H9 (cell line): ENCODE measurements at regions not wholly inside any gene's neighbourhood (a gene's known extent, or its start where the extent isn't known, plus 50 kb on each side); places are given as distances from the start of the nearest gene placed in this dataset.
A peak's percentile ranks its signal among the peaks of the same experiment; 100 is the strongest.

Source experiments
- DNase-seq: peaks from one replicate; pipeline ENCODE4 v3.0.0-alpha.2; 2017
- H2AFZ ChIP-seq: one replicate; pipeline ENCODE4 v1.6.1; 2013; ENCODE audit warnings: mild to moderate bottlenecking, low read length, control low read depth, moderate library complexity
- H2AK5ac ChIP-seq: 2 replicates; pipeline ENCODE4 v1.6.1; 2013; ENCODE audit warnings: low read length, control low read depth, mixed read lengths; ENCODE audit not compliant: insufficient read length
- H2BK120ac ChIP-seq: one replicate; pipeline ENCODE4 v1.6.1; 2013; ENCODE audit warnings: low read depth, mild to moderate bottlenecking, low read length, control low read depth, inconsistent platforms; ENCODE audit not compliant: poor library complexity, severe bottlenecking
- H2BK12ac ChIP-seq: 2 replicates; pipeline ENCODE4 v1.6.1; 2013; ENCODE audit warnings: low read length, control low read depth, mixed read lengths, low read depth; ENCODE audit not compliant: insufficient read length
- H2BK15ac ChIP-seq: 2 replicates; pipeline ENCODE4 v1.6.1; 2013; ENCODE audit warnings: low read depth, low read length, control low read depth
- H2BK20ac ChIP-seq: one replicate; pipeline ENCODE4 v1.6.1; 2013; ENCODE audit warnings: low read depth, mild to moderate bottlenecking, low read length, control low read depth, inconsistent platforms; ENCODE audit not compliant: poor library complexity, severe bottlenecking
- H2BK5ac ChIP-seq: 2 replicates; pipeline ENCODE4 v1.6.1; 2013; ENCODE audit warnings: low read length, control low read depth, mixed read lengths; ENCODE audit not compliant: insufficient read length
- H3K14ac ChIP-seq: 2 replicates; pipeline ENCODE4 v1.6.1; 2013; ENCODE audit warnings: low read length, control low read depth; ENCODE audit not compliant: insufficient read depth
- H3K18ac ChIP-seq: 2 replicates; pipeline ENCODE4 v1.6.1; 2013; ENCODE audit warnings: low read depth, mild to moderate bottlenecking, mixed read lengths, low read length, control low read depth; ENCODE audit not compliant: insufficient read length
- H3K23ac ChIP-seq: 2 replicates; pipeline ENCODE4 v1.6.1; 2013; ENCODE audit warnings: low read length, control low read depth, mixed read lengths, low read depth; ENCODE audit not compliant: insufficient read length
- H3K23me2 ChIP-seq: 2 replicates; pipeline ENCODE4 v1.6.1; 2013; ENCODE audit warnings: low read depth, mild to moderate bottlenecking, mixed read lengths, low read length, control low read depth; ENCODE audit not compliant: insufficient read length, poor library complexity, severe bottlenecking
- H3K27ac ChIP-seq: 2 replicates; pipeline ENCODE4 v1.5.1; 2013; ENCODE audit warnings: low read length, control low read depth, mixed read lengths, low read depth; ENCODE audit not compliant: insufficient read length
- H3K27me3 ChIP-seq: 2 replicates; pipeline ENCODE4 v1.6.1; 2013; ENCODE audit warnings: low read length, control low read depth, inconsistent platforms; ENCODE audit not compliant: insufficient read depth
- H3K4ac ChIP-seq: 2 replicates; pipeline ENCODE4 v1.6.1; 2013; ENCODE audit warnings: low read depth, mild to moderate bottlenecking, control low read depth, inconsistent platforms, low read length, moderate library complexity
- H3K4me1 ChIP-seq: 2 replicates; pipeline ENCODE4 v1.6.1; 2013; ENCODE audit warnings: low read length, control low read depth, inconsistent platforms; ENCODE audit not compliant: insufficient read depth
- H3K4me2 ChIP-seq: 2 replicates; pipeline ENCODE4 v1.6.1; 2013; ENCODE audit warnings: low read length, control low read depth, mixed read lengths; ENCODE audit not compliant: insufficient read length, insufficient read depth
- H3K56ac ChIP-seq: 2 replicates; pipeline ENCODE4 v1.6.1; 2013; ENCODE audit warnings: low read depth, mild to moderate bottlenecking, mixed read lengths, low read length, control low read depth; ENCODE audit not compliant: insufficient read length
- H3K79me1 ChIP-seq: 2 replicates; pipeline ENCODE4 v1.6.1; 2013; ENCODE audit warnings: low read depth, mild to moderate bottlenecking, moderate library complexity, low read length, control low read depth, inconsistent platforms; ENCODE audit not compliant: insufficient read depth, poor library complexity, severe bottlenecking
- H3K79me2 ChIP-seq: 2 replicates; pipeline ENCODE4 v1.6.1; 2013; ENCODE audit warnings: low read length, control low read depth, inconsistent platforms; ENCODE audit not compliant: insufficient read depth
- H3K9ac ChIP-seq: 2 replicates; pipeline ENCODE4 v1.6.1; 2013; ENCODE audit warnings: low read length, control low read depth, mixed read lengths; ENCODE audit not compliant: insufficient read length; ENCODE audit errors: extremely low read depth
- H3K9me3 ChIP-seq: one replicate; pipeline ENCODE4 v1.6.1; 2013; ENCODE audit warnings: low read depth, low read length, inconsistent platforms; ENCODE audit not compliant: control insufficient read depth
- H3T11ph ChIP-seq: one replicate; pipeline ENCODE4 v1.6.1; 2013; ENCODE audit warnings: mild to moderate bottlenecking, low read length, control low read depth, inconsistent platforms
- H4K20me1 ChIP-seq: one replicate; pipeline ENCODE4 v1.6.1; 2013; ENCODE audit not compliant: control insufficient read depth, insufficient read length, insufficient read depth
- H4K5ac ChIP-seq: 2 replicates; pipeline ENCODE4 v1.6.1; 2013; ENCODE audit warnings: low read depth, mild to moderate bottlenecking, mixed read lengths, low read length, control low read depth; ENCODE audit not compliant: insufficient read length
- H4K8ac ChIP-seq: replicated peaks from 2 replicates; pipeline ENCODE4 v1.6.1; 2013; ENCODE audit warnings: low read length, control low read depth, mixed read lengths, low read depth; ENCODE audit not compliant: insufficient read length
- H4K91ac ChIP-seq: 2 replicates; pipeline ENCODE4 v1.6.1; 2013; ENCODE audit warnings: low read depth, mild to moderate bottlenecking, moderate library complexity, mixed read lengths, low read length, control low read depth; ENCODE audit not compliant: insufficient read length
- H3K27ac Mint-ChIP-seq, 3 experiments: 2 replicates in 2 of 3; 3 replicates in 1 of 3; pipeline ENCODE4 v1.8.0; 2020 to 2021; ENCODE audit warnings: mixed read lengths in 3 of 3, mild to moderate bottlenecking in 1 of 3, moderate library complexity in 1 of 3
- H3K27me3 Mint-ChIP-seq: 2 replicates; pipeline ENCODE4 v1.8.0; 2021; ENCODE audit warnings: low read depth, mild to moderate bottlenecking, moderate library complexity, mixed read lengths
- H3K36me3 Mint-ChIP-seq, 3 experiments: 2 replicates in 2 of 3; 3 replicates in 1 of 3; pipeline ENCODE4 v1.8.0; 2020 to 2021; ENCODE audit warnings: low read depth in 3 of 3, mixed read lengths in 3 of 3; ENCODE audit not compliant: insufficient read depth in 1 of 3
- H3K4me1 Mint-ChIP-seq, 2 experiments: 2 replicates each; pipeline ENCODE4 v1.8.0; 2020; ENCODE audit warnings: mixed read lengths in 2 of 2
- H3K4me3 Mint-ChIP-seq, 2 experiments: 2 replicates in 1 of 2; 3 replicates in 1 of 2; pipeline ENCODE4 v1.8.0; 2020 to 2021; ENCODE audit warnings: mild to moderate bottlenecking in 2 of 2, mixed read lengths in 2 of 2, moderate library complexity in 1 of 2
- H3K9me3 Mint-ChIP-seq, 2 experiments: 2 replicates in 1 of 2; 3 replicates in 1 of 2; pipeline ENCODE4 v1.8.0; 2020; ENCODE audit warnings: mild to moderate bottlenecking in 2 of 2, mixed read lengths in 2 of 2, moderate library complexity in 1 of 2
- CTCF ChIP-seq: fragments of 200-600 bp; sonication (generic); conservative IDR thresholded peaks from 3 replicates; pipeline ENCODE4 v1.8.0; 2021; ENCODE audit warnings: antibody characterized with exemption, mild to moderate bottlenecking

- no peak for TF ChIP-seq CTCF
- Histone ChIP-seq H4K20me1 (no peaks in the 10 kb centered on the region), H4K5ac (no peak overlapping the region), H3K18ac (no peak overlapping the region), H3K79me2 (no peaks in the 10 kb centered on the region), H3K56ac (no peak overlapping the region), H2BK15ac (no peak overlapping the region), H2BK120ac (no peak overlapping the region), H3K9me3 (no peaks in the 10 kb centered on the region), H2BK20ac (no peak overlapping the region), H3K4ac (no peak overlapping the region), H3K27me3 (no peaks in the 10 kb centered on the region), H3K9ac (no peak overlapping the region), H3K4me1 (peaks cover 5% of the 10 kb centered on the region; the same call in 1 of the 2 replicates), H3K23ac (no peak overlapping the region), H3K14ac (no peak overlapping the region), H3K4me2 (no peak overlapping the region), H4K91ac (no peak overlapping the region), H2AFZ (no peak overlapping the region), H3K79me1 (no peaks in the 10 kb centered on the region), H2BK12ac (peak overlapping the region; percentile 28), H4K8ac (no peak overlapping the region), H3T11ph (no peak overlapping the region), H2BK5ac (no peak overlapping the region), H2AK5ac (no peak overlapping the region), H3K23me2 (no peaks in the 10 kb centered on the region), H3K27ac (no peak overlapping the region)
- H3K9me3 Mint-ChIP-seq, result peaks cover 16 to 26% of the 10 kb centered on the region in 2 experiments; a peak in 4 of 5 replicates
- H3K27me3 Mint-ChIP-seq, result no peaks in the 10 kb centered on the region
- H3K4me1 Mint-ChIP-seq, result peaks cover 52 to 61% of the 10 kb centered on the region in 2 experiments
- H3K4me3 Mint-ChIP-seq, result no peak overlapping the region
- no peak for DNase-seq
- peaks cover 5 to 30% (median 15%) of the 10 kb centered on the region in 3 experiments; a peak in 6 of 7 replicates for H3K36me3 Mint-ChIP-seq
- peak overlapping the region in 2 of 3 experiments; percentile 84 to 99; a peak in 4 of 7 replicates for H3K27ac Mint-ChIP-seq
Measured at GRCh38 chr17:68734931-68735330, 133.8 kb upstream of the FAM20A start.
